Gastrocnemius medialis (tissue), 4 donors: ENCODE measurements at regions not wholly inside any gene's neighbourhood (a gene's known extent, or its start where the extent isn't known, plus 50 kb on each side); places are given as distances from the start of the nearest gene placed in this dataset.

Experiments used
- ATAC-seq, 2 donors: fragments of 150-250 bp; one replicate each; pipeline ENCODE4 v1.9.1; 2016
- DNase-seq, 2 donors: peaks; one replicate each; pipeline ENCODE4 v3.0.0-alpha.2; 2019
- H3K27ac ChIP-seq, 4 donors: fragments of 200-600 bp; sonication (generic); 1 replicate in 1 of 4; 2 replicates in 3 of 4; pipeline ENCODE4 v1.5.1; 2016 to 2018; ENCODE audit warnings: mild to moderate bottlenecking in 2 of 4, moderate library complexity in 1 of 4
- H3K27me3 ChIP-seq, 3 donors: fragments of 200-600 bp; sonication (generic) in 2 of 3; 1 replicate in 1 of 3; 2 replicates in 2 of 3; pipeline versions ENCODE4 v1.5.1 to v1.6.0; 2016 to 2019; ENCODE audit warnings: mild to moderate bottlenecking in 1 of 3, moderate library complexity in 1 of 3
- H3K36me3 ChIP-seq, 2 donors: fragments of 200-600 bp; sonication (generic) in 1 of 2; one replicate each; pipeline ENCODE4 v1.5.1; 2017 to 2018
- H3K4me1 ChIP-seq, 2 donors: fragments of 200-600 bp; sonication (generic) in 1 of 2; one replicate each; pipeline ENCODE4 v1.5.1; 2016 to 2017; ENCODE audit warnings: mild to moderate bottlenecking in 2 of 2
- H3K4me3 ChIP-seq, 4 donors: fragments of 200-600 bp; sonication (generic) in 3 of 4; 1 replicate in 1 of 4; 2 replicates in 3 of 4; pipeline ENCODE4 v1.5.1; 2016 to 2019; ENCODE audit warnings: mild to moderate bottlenecking in 2 of 4
- H3K9me3 ChIP-seq, 3 donors: fragments of 200-600 bp; sonication (generic) in 2 of 3; 1 replicate in 1 of 3; 2 replicates in 2 of 3; pipeline ENCODE4 v1.5.1; 2016 to 2019
- CTCF ChIP-seq, 5 experiments: fragments of 450-650 bp in 3 of 5; fragments of 200-600 bp in 2 of 5; sonication (generic) in 2 of 5; IDR thresholded peaks in 4 of 5; conservative IDR thresholded peaks in 1 of 5; 1 replicate in 4 of 5; 2 replicates in 1 of 5; pipeline ENCODE4 v1.5.1; 2016 to 2019; ENCODE audit warnings: antibody characterized with exemption in 5 of 5, mild to moderate bottlenecking in 3 of 5, moderate library complexity in 3 of 5
- POLR2A ChIP-seq, 2 donors: fragments of 450-650 bp; IDR thresholded peaks; one replicate each; pipeline ENCODE4 v1.6.1; 2017; ENCODE audit warnings: antibody characterized with exemption in 2 of 2, mild to moderate bottlenecking in 2 of 2, moderate library complexity in 2 of 2
- in situ Hi-C, 4 donors: fragments of 200-750 bp; cut with MboI; loops; one replicate each; pipeline versions ENCODE4 v1.15.0 to v1.8.0; 2017; ENCODE audit warnings: low sequenced_read_pairs in 4 of 4
- intact Hi-C: fragments of 100-400 bp; cut with DNase I; formaldehyde crosslinking; loops from one replicate; pipeline ENCODE4 v1.15.1; 2023; ENCODE audit warnings: low total_unique reads

GRCh38 chr6:148091394-148091793, 251.2 kb upstream of the SASH1 start:
- intact Hi-C loops = no loop called here
- Histone ChIP-seq H3K27ac (no peak overlapping the region), H3K27me3 (no peaks in the 10 kb centered on the region), H3K9me3 (no peaks in the 10 kb centered on the region), H3K4me3 (no peak overlapping the region), H3K4me1 (no peaks in the 10 kb centered on the region), H3K36me3 (no peaks in the 10 kb centered on the region)
- in situ Hi-C loops = no loop called here
- ATAC-seq = no peak
- no peak for DNase-seq
- no peak for TF ChIP-seq CTCF (IDR thresholded peaks at IDR 0.05 in 4 of 5, conservative IDR thresholded peaks at IDR 0.05 in 1 of 5)
- TF ChIP-seq POLR2A (IDR thresholded peaks at IDR 0.05) = no peak

- H3K27me3 ChIP-seq = no peaks in the 10 kb centered on the region
- no peaks in the 10 kb centered on the region for H3K4me1 ChIP-seq
- TF ChIP-seq POLR2A (IDR thresholded peaks at IDR 0.05) (no peak), CTCF (IDR thresholded peaks at IDR 0.05 in 4 of 5, conservative IDR thresholded peaks at IDR 0.05 in 1 of 5) (no peak)
- H3K36me3 ChIP-seq = no peaks in the 10 kb centered on the region
- ATAC-seq = no peak
- intact Hi-C loops = no loop called here
- H3K27ac ChIP-seq = no peak overlapping the region
- no peak for DNase-seq
- H3K9me3 ChIP-seq = no peaks in the 10 kb centered on the region
- no peak overlapping the region for H3K4me3 ChIP-seq
- in situ Hi-C loops = no loop called here
Observed at GRCh38 chr6:148103436-148103835, 239.2 kb upstream of the SASH1 start.

DNA sequence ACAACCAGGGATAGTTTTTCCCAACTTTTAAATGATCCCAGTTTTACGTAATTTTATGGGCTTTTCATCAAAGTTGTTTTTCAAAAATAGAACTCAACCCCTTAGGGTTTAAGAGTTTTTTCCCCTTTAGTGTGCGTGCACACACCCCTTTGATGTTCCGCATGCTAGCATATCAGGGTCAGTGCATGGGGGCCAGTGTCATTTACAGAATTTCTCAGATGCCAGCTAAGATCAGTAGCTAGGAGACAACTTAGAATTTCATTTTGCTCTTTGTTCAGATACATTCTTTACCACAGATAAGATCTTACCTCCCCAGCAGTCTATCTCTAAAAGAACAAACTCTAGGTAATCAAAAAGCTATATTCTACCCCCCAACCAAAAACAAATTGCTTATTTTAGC, 238.5 kb upstream of the SASH1 start:
- in situ Hi-C loops (no loop called here), intact Hi-C loops (no loop called here)
- TF ChIP-seq CTCF (IDR thresholded peaks at IDR 0.05 in 4 of 5, conservative IDR thresholded peaks at IDR 0.05 in 1 of 5) = no peak
- ATAC-seq (no peak), DNase-seq (no peak)
- H3K9me3 ChIP-seq = no peaks in the 10 kb centered on the region
- H3K4me1 ChIP-seq = no peaks in the 10 kb centered on the region
- no peak overlapping the region for H3K4me3 ChIP-seq
- no peaks in the 10 kb centered on the region for H3K27me3 ChIP-seq
- H3K27ac ChIP-seq = no peak overlapping the region
- H3K36me3 ChIP-seq = no peaks in the 10 kb centered on the region

GRCh38 chr6:148105695-148106094, 236.9 kb upstream of the SASH1 start:
- H3K27me3 ChIP-seq = no peaks in the 10 kb centered on the region
- no peak overlapping the region for H3K4me3 ChIP-seq
- H3K4me1 ChIP-seq = no peaks in the 10 kb centered on the region
- no peaks in the 10 kb centered on the region for H3K36me3 ChIP-seq
- no peaks in the 10 kb centered on the region for H3K9me3 ChIP-seq
- in situ Hi-C loops = no loop called here
- DNase-seq (no peak), ATAC-seq (no peak)
- TF ChIP-seq POLR2A (IDR thresholded peaks at IDR 0.05) (no peak), CTCF (IDR thresholded peaks at IDR 0.05 in 4 of 5, conservative IDR thresholded peaks at IDR 0.05 in 1 of 5) (no peak)
- no peak overlapping the region for H3K27ac ChIP-seq
- intact Hi-C loops = no loop called here

GRCh38 chr6:148107911-148108310, 234.7 kb upstream of the SASH1 start:
- TF ChIP-seq CTCF (IDR thresholded peaks at IDR 0.05 in 4 of 5, conservative IDR thresholded peaks at IDR 0.05 in 1 of 5) (no peak), POLR2A (IDR thresholded peaks at IDR 0.05) (no peak)
- no peaks in the 10 kb centered on the region for H3K9me3 ChIP-seq
- DNase-seq (no peak), ATAC-seq (no peak)
- intact Hi-C loops (no loop called here), in situ Hi-C loops (no loop called here)
- no peak overlapping the region for H3K27ac ChIP-seq
- no peaks in the 10 kb centered on the region for H3K27me3 ChIP-seq
- no peaks in the 10 kb centered on the region for H3K36me3 ChIP-seq
- no peaks in the 10 kb centered on the region for H3K4me1 ChIP-seq
- H3K4me3 ChIP-seq = no peak overlapping the region
